ENCODE measurements at regions not wholly inside any gene's neighbourhood (a gene's known extent, or its start where the extent isn't known, plus 50 kb on each side); places are given as distances from the start of the nearest gene placed in this dataset.
A peak's percentile ranks its signal among the peaks of the same experiment; 100 is the strongest.

- no peak for TF ChIP-seq POLR2A (IDR thresholded peaks at IDR 0.05; ENCODE audit: low read depth, low read length)
- DNase-seq (ENCODE audit: insufficient read length, low spot score): no peak
- no peak for FAIRE-seq
Observed at GRCh38 chr2:57621122-57621663, 425.4 kb upstream of the VRK2 start.

- FAIRE-seq (no peak), DNase-seq (ENCODE audit: insufficient read length, low spot score) (no peak)
- no peak for TF ChIP-seq POLR2A (IDR thresholded peaks at IDR 0.05; ENCODE audit: low read depth, low read length)
Observed at GRCh38 chr2:57622009-57622408, 424.6 kb upstream of the VRK2 start.

- no peak for TF ChIP-seq POLR2A (IDR thresholded peaks at IDR 0.05; ENCODE audit: low read depth, low read length)
- DNase-seq (ENCODE audit: insufficient read length, low spot score) (no peak), FAIRE-seq (no peak)
Observed at GRCh38 chr2:57656198-57656597, 390.4 kb upstream of the VRK2 start.

- FAIRE-seq (no peak), DNase-seq (ENCODE audit: insufficient read length, low spot score) (no peak)
- no peak for TF ChIP-seq POLR2A (IDR thresholded peaks at IDR 0.05; ENCODE audit: low read depth, low read length)
Observed at GRCh38 chr2:57669570-57669969, 377.0 kb upstream of the VRK2 start.

- no peak for TF ChIP-seq POLR2A (IDR thresholded peaks at IDR 0.05; ENCODE audit: low read depth, low read length)
- DNase-seq (ENCODE audit: insufficient read length, low spot score): no peak
- no peak for FAIRE-seq
Observed at GRCh38 chr2:57674025-57674424, 372.6 kb upstream of the VRK2 start.

GRCh38 chr2:57674743-57675142 lies 371.9 kb upstream of the VRK2 start:
- TF ChIP-seq POLR2A (IDR thresholded peaks at IDR 0.05; ENCODE audit: low read depth, low read length): no peak
- no peak for DNase-seq (ENCODE audit: insufficient read length, low spot score)
- FAIRE-seq: no peak

- no peak for FAIRE-seq
- no peak for TF ChIP-seq POLR2A (IDR thresholded peaks at IDR 0.05; ENCODE audit: low read depth, low read length)
Observed at GRCh38 chr2:57677296-57677695, 369.3 kb upstream of the VRK2 start.

GRCh38 chr2:57681650-57682049 lies 365.0 kb upstream of the VRK2 start:
- DNase-seq (ENCODE audit: insufficient read length, low spot score) (no peak), FAIRE-seq (no peak)
- no peak for TF ChIP-seq POLR2A (IDR thresholded peaks at IDR 0.05; ENCODE audit: low read depth, low read length)

More at GRCh38 chr2:57677296-57677695, 369.3 kb upstream of the VRK2 start:
- no peak for DNase-seq (ENCODE audit: insufficient read length, low spot score)

- DNase-seq (ENCODE audit: insufficient read length, low spot score) (no peak), FAIRE-seq (no peak)
- TF ChIP-seq POLR2A (IDR thresholded peaks at IDR 0.05; ENCODE audit: low read depth, low read length): no peak
Observed at GRCh38 chr2:57685032-57685431, 361.6 kb upstream of the VRK2 start.

- FAIRE-seq (no peak), DNase-seq (ENCODE audit: insufficient read length, low spot score) (no peak)
- TF ChIP-seq POLR2A (IDR thresholded peaks at IDR 0.05; ENCODE audit: low read depth, low read length): no peak
Observed at GRCh38 chr2:57692395-57692794, 354.2 kb upstream of the VRK2 start.

- DNase-seq (ENCODE audit: insufficient read length, low spot score) (no peak), FAIRE-seq (no peak)
- no peak for TF ChIP-seq POLR2A (IDR thresholded peaks at IDR 0.05; ENCODE audit: low read depth, low read length)
Observed at GRCh38 chr2:57693177-57693576, 353.4 kb upstream of the VRK2 start.

- DNase-seq (ENCODE audit: insufficient read length, low spot score) (no peak), FAIRE-seq (no peak)
- no peak for TF ChIP-seq POLR2A (IDR thresholded peaks at IDR 0.05; ENCODE audit: low read depth, low read length)
Observed at GRCh38 chr2:57693965-57694364, 352.6 kb upstream of the VRK2 start.

GRCh38 chr2:57696016-57696415 lies 350.6 kb upstream of the VRK2 start:
- no peak for TF ChIP-seq POLR2A (IDR thresholded peaks at IDR 0.05; ENCODE audit: low read depth, low read length)
- DNase-seq (ENCODE audit: insufficient read length, low spot score): peak; percentile 23
- FAIRE-seq: peak; percentile 87

- TF ChIP-seq POLR2A (IDR thresholded peaks at IDR 0.05; ENCODE audit: low read depth, low read length): no peak
- DNase-seq (ENCODE audit: insufficient read length, low spot score) (no peak), FAIRE-seq (no peak)
Observed at GRCh38 chr2:57698392-57698791, 348.2 kb upstream of the VRK2 start.

- no peak for TF ChIP-seq POLR2A (IDR thresholded peaks at IDR 0.05; ENCODE audit: low read depth, low read length)
- DNase-seq (ENCODE audit: insufficient read length, low spot score) (no peak), FAIRE-seq (no peak)
Observed at GRCh38 chr2:57698935-57699449, 347.6 kb upstream of the VRK2 start.

GRCh38 chr2:57701391-57701791 lies 345.2 kb upstream of the VRK2 start:
- TF ChIP-seq POLR2A (IDR thresholded peaks at IDR 0.05; ENCODE audit: low read depth, low read length): no peak
- DNase-seq (ENCODE audit: insufficient read length, low spot score) (no peak), FAIRE-seq (peak; percentile 78)

Measured in H54 (cell line).